ENCODE measurements at regions not wholly inside any gene's neighbourhood (a gene's known extent, or its start where the extent isn't known, plus 50 kb on each side); places are given as distances from the start of the nearest gene placed in this dataset.

DNA sequence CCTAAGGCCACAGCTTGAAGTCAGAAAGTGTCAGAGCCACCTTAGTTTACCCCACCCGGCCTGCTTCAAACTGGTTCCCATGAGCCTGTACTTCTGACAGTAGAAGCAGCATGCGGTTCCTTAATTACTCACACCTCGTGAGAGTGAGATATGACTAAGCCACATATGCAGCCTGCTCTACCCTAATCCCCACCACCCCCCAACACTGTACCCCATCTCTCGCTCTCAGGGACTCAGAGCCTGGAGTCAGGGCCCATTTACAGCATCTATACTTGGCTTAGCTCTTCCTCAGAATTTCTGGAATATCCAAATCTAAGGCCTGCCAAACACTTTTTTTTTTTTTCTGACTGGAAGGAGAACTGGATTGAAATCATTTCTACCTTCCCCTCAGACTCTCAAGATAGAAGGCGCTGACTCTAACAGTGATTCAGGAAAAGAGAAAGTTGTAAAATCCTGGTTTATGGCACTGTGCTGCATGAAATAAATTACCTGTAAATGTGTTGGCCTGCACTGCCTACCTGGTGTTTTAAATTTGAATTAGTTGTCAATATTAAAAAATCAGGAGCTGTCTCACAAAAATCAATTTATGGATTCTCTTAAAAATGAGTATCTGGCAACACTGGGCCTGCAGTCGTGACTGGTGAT is 360.0 kb downstream of the RND3 start:
- H3K36me3 ChIP-seq (ENCODE audit: control insufficient read depth, insufficient read depth, low read length): no peaks in the 10 kb centered on the region
- no peaks in the 10 kb centered on the region for H3K9me3 ChIP-seq (ENCODE audit: control insufficient read depth, insufficient read depth, low read length)
- 0 out of 2 replicates have a peak, but pooled peaks cover 4% of the 10 kb centered on the region for H3K4me1 ChIP-seq (ENCODE audit: control insufficient read depth, insufficient read depth, low read length)
- no peak overlapping the region for H3K27ac ChIP-seq (ENCODE audit: low read length)
- WGBS (ENCODE audit: insufficient coverage, insufficient read length): no CpG with 5 or more reads among the region's 6 CpGs
- H3K4me3 ChIP-seq (ENCODE audit: low read length): no peak overlapping the region
- H3K27me3 ChIP-seq (ENCODE audit: control insufficient read depth, insufficient read depth, low read length): peaks cover 1% of the 10 kb centered on the region; the same call in 1 of the 2 replicates
- no peak for DNase-seq (ENCODE audit: low read depth, low spot score)

DNA sequence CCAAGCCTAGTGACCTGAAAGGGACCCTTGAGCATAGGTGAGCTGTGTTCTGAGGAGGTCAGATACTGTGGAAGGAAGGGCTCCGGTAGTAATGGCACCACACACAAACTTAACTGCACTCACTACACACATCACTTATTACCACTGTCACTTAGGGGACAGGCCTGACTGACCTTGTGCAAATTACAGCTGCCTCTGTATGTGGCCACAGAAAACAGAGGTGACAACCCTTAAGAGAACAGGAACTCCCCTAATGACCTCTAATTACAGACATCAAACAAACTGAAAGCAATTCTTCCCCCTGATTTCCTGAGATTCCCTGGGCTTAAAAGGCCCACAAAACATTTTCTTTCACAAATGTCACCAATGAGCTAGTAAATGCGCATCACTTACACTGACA is 360.6 kb downstream of the RND3 start:
- peaks cover 1% of the 10 kb centered on the region; the same call in 1 of the 2 replicates for H3K27me3 ChIP-seq (ENCODE audit: control insufficient read depth, insufficient read depth, low read length)
- WGBS (ENCODE audit: insufficient coverage, insufficient read length): no CpG with 5 or more reads among the region's 2 CpGs
- no peak for DNase-seq (ENCODE audit: low read depth, low spot score)
- 0 out of 2 replicates have a peak, but pooled peaks cover 4% of the 10 kb centered on the region for H3K4me1 ChIP-seq (ENCODE audit: control insufficient read depth, insufficient read depth, low read length)
- H3K36me3 ChIP-seq (ENCODE audit: control insufficient read depth, insufficient read depth, low read length): no peaks in the 10 kb centered on the region
- no peaks in the 10 kb centered on the region for H3K9me3 ChIP-seq (ENCODE audit: control insufficient read depth, insufficient read depth, low read length)
- no peak overlapping the region for H3K4me3 ChIP-seq (ENCODE audit: low read length)
- no peak overlapping the region for H3K27ac ChIP-seq (ENCODE audit: low read length)

DNA sequence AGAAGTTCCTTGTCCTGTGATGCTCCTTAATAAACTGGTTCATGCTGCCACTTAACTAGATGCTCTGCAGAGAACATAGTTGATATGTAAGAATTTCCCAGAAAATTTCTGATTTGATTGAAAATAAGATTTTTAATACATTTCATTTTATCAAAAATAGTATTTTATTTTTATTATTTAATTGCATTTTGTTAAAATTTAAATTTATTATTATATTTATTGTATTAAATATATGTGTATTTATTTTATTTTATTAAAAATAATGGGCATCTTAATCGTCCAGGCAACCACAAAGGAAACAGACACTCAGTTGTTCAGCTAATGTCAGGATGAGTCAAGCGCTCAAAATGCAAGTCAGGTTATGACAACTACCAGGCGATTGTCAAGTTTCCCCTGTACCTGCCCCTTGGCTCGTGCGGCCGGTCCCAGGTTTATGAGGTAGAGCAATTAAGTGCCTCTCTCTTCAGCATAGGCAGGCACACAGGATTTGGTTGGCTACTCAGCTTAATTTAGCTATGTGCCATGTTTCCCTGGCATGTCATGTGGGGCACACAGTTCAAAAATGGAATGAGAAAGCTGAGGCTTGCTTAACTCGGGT is 361.2 kb downstream of the RND3 start:
- Histone ChIP-seq H3K27ac (ENCODE audit: low read length) (no peak overlapping the region), H3K9me3 (ENCODE audit: control insufficient read depth, insufficient read depth, low read length) (no peaks in the 10 kb centered on the region), H3K36me3 (ENCODE audit: control insufficient read depth, insufficient read depth, low read length) (no peaks in the 10 kb centered on the region), H3K4me3 (ENCODE audit: low read length) (no peak overlapping the region), H3K4me1 (ENCODE audit: control insufficient read depth, insufficient read depth, low read length) (0 out of 2 replicates have a peak, but pooled peaks cover 4% of the 10 kb centered on the region), H3K27me3 (ENCODE audit: control insufficient read depth, insufficient read depth, low read length) (peaks cover 1% of the 10 kb centered on the region; the same call in 1 of the 2 replicates)
- WGBS (ENCODE audit: insufficient coverage, insufficient read length): no CpG with 5 or more reads among the region's 7 CpGs
- no peak for DNase-seq (ENCODE audit: low read depth, low spot score)

DNA sequence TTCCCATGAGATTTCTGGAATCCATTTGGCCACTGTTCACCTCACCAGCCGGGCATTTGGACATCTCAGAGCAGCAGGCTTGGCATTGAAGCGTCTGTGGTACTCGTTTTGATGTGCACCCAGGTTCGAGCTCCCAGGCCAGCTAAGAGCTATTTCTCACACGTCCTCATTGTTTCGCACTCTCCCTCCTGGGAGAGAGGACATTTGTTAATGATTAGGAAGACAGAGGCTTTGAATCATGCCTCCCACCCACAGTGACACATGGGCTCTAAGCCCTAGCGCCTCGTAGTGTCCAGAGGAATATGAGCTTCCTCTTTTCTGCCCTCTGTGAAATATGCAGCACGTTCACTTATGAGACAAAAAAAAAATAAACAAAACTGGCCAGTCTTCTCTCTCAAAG is 361.8 kb downstream of the RND3 start:
- no peak overlapping the region for H3K27ac ChIP-seq (ENCODE audit: low read length)
- peaks cover 1% of the 10 kb centered on the region; the same call in 1 of the 2 replicates for H3K27me3 ChIP-seq (ENCODE audit: control insufficient read depth, insufficient read depth, low read length)
- no peaks in the 10 kb centered on the region for H3K36me3 ChIP-seq (ENCODE audit: control insufficient read depth, insufficient read depth, low read length)
- WGBS (ENCODE audit: insufficient coverage, insufficient read length): no CpG with 5 or more reads among the region's 9 CpGs
- 0 out of 2 replicates have a peak, but pooled peaks cover 4% of the 10 kb centered on the region for H3K4me1 ChIP-seq (ENCODE audit: control insufficient read depth, insufficient read depth, low read length)
- no peak overlapping the region for H3K4me3 ChIP-seq (ENCODE audit: low read length)
- H3K9me3 ChIP-seq (ENCODE audit: control insufficient read depth, insufficient read depth, low read length): no peaks in the 10 kb centered on the region
- no peak for DNase-seq (ENCODE audit: low read depth, low spot score)

DNA sequence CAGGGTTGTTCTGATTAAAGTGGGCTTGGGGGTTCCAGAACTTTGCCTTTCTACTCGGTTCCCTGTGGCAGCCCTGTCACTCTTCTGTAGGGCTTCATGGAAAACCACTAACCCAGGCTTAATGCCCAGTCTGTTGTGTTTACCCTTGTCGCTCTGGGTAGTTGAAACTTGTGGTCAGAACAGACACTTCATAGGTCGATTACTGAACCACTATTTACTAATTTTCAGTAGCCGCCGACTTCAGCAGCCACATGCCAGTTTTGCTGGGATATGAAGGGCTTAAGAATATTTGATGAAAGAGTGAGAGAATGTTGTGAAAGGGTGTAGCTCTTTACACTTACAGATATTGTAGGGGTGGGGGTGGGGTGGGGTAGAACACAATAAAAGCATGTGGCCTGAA is 362.3 kb downstream of the RND3 start:
- Histone ChIP-seq H3K27me3 (ENCODE audit: control insufficient read depth, insufficient read depth, low read length) (peaks cover 1% of the 10 kb centered on the region; the same call in 1 of the 2 replicates), H3K4me1 (ENCODE audit: control insufficient read depth, insufficient read depth, low read length) (0 out of 2 replicates have a peak, but pooled peaks cover 4% of the 10 kb centered on the region), H3K4me3 (ENCODE audit: low read length) (no peak overlapping the region), H3K36me3 (ENCODE audit: control insufficient read depth, insufficient read depth, low read length) (no peaks in the 10 kb centered on the region), H3K27ac (ENCODE audit: low read length) (no peak overlapping the region), H3K9me3 (ENCODE audit: control insufficient read depth, insufficient read depth, low read length) (no peaks in the 10 kb centered on the region)
- no peak for DNase-seq (ENCODE audit: low read depth, low spot score)
- WGBS (ENCODE audit: insufficient coverage, insufficient read length): no CpG with 5 or more reads among the region's 5 CpGs

DNA sequence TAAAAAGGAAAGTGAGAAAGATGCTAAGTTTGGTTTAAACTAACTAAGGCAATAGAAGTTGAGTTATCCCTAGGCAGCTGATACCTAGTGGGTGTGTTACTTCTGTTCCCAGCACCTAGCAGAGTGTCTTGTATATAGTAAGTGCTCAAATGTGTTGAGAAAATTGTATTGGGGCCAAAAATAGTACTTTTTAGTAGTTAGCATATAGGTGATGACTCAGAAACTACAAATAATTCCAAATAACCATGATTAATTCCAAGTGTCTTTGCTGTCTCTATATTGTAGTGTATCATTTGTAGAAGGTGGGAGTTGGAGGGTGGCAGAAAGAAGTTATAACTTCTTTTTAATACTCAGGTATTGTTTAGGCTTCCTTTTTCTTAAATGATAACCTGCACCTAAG is 362.7 kb downstream of the RND3 start:
- no peak overlapping the region for H3K27ac ChIP-seq (ENCODE audit: low read length)

DNA sequence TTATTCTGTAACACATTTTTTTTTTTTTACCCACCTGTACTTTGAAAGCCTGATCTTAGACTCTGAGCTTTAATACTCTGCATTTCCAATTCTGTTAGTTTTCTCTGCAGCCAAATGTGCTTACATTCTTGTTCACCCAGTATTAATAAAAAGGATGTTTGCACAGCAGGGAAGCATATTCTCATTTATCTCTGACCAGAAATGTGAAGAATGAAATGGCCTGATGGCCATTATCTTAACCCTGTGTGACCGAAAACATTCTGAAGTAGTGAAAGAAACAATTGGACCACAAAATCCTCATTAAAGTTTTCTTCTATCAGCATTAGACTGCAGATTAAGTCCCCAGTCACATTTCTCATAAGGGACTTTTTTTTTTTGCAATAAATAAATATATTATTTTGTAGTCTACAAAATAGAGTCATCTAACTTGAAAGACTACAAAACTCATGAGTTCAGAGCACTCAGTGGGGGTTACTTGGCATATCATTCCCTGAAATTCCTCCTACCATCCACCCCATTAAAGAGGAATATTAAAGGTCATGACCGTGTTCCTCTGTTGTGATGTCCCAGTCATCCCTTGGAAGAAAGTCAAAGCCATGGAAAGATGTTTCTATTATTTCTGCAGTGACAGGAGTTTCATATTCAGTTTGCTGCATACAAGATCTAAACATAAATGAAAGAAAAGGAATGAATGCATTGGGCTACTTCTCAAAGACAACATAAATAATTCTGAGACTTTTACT is 364.4 kb downstream of the RND3 start:
- Histone ChIP-seq H3K4me3 (ENCODE audit: low read length) (no peak overlapping the region), H3K9me3 (ENCODE audit: control insufficient read depth, insufficient read depth, low read length) (no peaks in the 10 kb centered on the region), H3K4me1 (ENCODE audit: control insufficient read depth, insufficient read depth, low read length) (0 out of 2 replicates have a peak, but pooled peaks cover 4% of the 10 kb centered on the region), H3K36me3 (ENCODE audit: control insufficient read depth, insufficient read depth, low read length) (no peaks in the 10 kb centered on the region), H3K27me3 (ENCODE audit: control insufficient read depth, insufficient read depth, low read length) (peaks cover 1% of the 10 kb centered on the region; the same call in 1 of the 2 replicates), H3K27ac (ENCODE audit: low read length) (no peak overlapping the region)
- DNase-seq (ENCODE audit: low read depth, low spot score): no peak
- no CpG with 5 or more reads among the region's 2 CpGs for WGBS (ENCODE audit: insufficient coverage, insufficient read length)

More for the DNA sequence above, 362.7 kb downstream of the RND3 start:
- no peaks in the 10 kb centered on the region for H3K36me3 ChIP-seq (ENCODE audit: control insufficient read depth, insufficient read depth, low read length)
- no peak for DNase-seq (ENCODE audit: low read depth, low spot score)
- H3K4me1 ChIP-seq (ENCODE audit: control insufficient read depth, insufficient read depth, low read length): 0 out of 2 replicates have a peak, but pooled peaks cover 4% of the 10 kb centered on the region
- H3K4me3 ChIP-seq (ENCODE audit: low read length): no peak overlapping the region
- H3K9me3 ChIP-seq (ENCODE audit: control insufficient read depth, insufficient read depth, low read length): no peaks in the 10 kb centered on the region
- H3K27me3 ChIP-seq (ENCODE audit: control insufficient read depth, insufficient read depth, low read length): peaks cover 1% of the 10 kb centered on the region; the same call in 1 of the 2 replicates

DNA sequence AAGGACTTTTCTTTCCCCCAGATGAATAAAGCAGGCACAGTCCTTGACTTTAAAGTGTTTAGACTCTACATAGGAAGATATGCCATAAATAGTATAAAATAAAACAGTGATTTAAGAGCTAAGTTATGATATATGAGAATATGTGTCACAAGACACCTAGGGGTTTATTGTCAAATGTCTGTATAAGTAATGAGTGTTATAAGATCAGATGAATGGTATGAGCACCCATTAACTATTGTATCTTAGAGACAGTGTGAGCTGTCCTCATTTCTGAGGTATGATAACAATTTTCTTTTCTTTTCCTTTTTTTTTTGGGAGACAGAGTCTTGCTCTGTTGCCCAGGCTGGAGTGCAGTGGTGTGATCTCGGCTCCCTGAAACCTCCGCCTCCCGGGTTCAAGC is 365.3 kb downstream of the RND3 start:
- no CpG with 5 or more reads among the region's 3 CpGs for WGBS (ENCODE audit: insufficient coverage, insufficient read length)
- Histone ChIP-seq H3K4me1 (ENCODE audit: control insufficient read depth, insufficient read depth, low read length) (0 out of 2 replicates have a peak, but pooled peaks cover 4% of the 10 kb centered on the region), H3K36me3 (ENCODE audit: control insufficient read depth, insufficient read depth, low read length) (no peaks in the 10 kb centered on the region), H3K27ac (ENCODE audit: low read length) (no peak overlapping the region), H3K4me3 (ENCODE audit: low read length) (no peak overlapping the region), H3K27me3 (ENCODE audit: control insufficient read depth, insufficient read depth, low read length) (peaks cover 1% of the 10 kb centered on the region; the same call in 1 of the 2 replicates), H3K9me3 (ENCODE audit: control insufficient read depth, insufficient read depth, low read length) (no peaks in the 10 kb centered on the region)
- no peak for DNase-seq (ENCODE audit: low read depth, low spot score)

DNA sequence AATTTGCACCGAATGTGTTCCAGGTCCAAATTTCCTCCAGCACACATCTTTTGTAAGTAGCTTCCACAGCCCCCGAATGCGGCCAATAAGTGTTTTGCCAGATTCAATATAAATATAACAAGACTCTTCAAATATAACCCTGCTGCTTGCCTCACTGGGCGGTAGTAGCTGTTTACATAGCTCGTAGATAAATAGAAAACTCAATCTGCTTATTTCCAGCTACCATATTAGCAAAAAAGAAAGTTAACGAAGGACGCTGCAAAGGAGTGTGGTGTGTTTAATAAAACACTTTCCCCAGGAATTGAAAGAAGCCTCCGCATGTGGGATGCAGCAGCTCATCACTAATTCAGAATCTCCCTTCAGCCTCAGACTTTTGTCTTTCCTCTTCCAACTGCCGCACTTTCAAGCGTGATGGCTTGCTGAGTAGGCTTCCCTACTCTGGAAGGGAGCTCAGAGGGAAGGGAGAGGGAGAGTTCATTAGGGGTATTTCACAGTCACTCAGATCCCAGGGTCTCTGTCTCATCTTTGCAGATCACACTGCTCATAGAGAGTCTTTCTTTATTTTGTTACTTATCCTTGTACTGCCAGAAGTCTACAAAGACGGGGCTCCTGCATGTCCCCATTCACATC is 367.0 kb downstream of the RND3 start:
- Histone ChIP-seq H3K27ac (ENCODE audit: low read length) (no peak overlapping the region), H3K9me3 (ENCODE audit: control insufficient read depth, insufficient read depth, low read length) (no peaks in the 10 kb centered on the region)
- no CpG with 5 or more reads among the region's 11 CpGs for WGBS (ENCODE audit: insufficient coverage, insufficient read length)

DNA sequence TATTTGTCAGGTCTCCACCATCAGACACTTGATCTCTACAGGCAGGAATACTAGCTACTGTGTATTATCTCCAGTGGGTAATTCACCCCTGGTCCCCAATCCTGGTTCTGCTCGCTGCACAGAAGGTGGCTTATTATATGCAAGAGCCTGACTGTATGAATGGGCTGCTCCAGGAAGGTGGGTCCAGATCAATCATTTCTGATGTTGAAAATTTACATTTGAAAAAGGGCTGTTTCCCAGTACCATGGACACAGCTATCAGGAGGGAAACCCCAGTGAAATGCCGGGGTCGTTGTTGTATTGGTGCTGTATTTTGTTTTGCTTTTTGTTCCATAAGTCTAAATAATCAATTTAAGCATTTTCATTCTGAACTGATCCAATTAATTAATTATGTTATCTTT is 367.6 kb downstream of the RND3 start:
- DNase-seq (ENCODE audit: low read depth, low spot score): no peak
- Histone ChIP-seq H3K4me3 (ENCODE audit: low read length) (no peak overlapping the region), H3K27me3 (ENCODE audit: control insufficient read depth, insufficient read depth, low read length) (peaks cover 1% of the 10 kb centered on the region; the same call in 1 of the 2 replicates), H3K36me3 (ENCODE audit: control insufficient read depth, insufficient read depth, low read length) (no peaks in the 10 kb centered on the region), H3K27ac (ENCODE audit: low read length) (no peak overlapping the region), H3K9me3 (ENCODE audit: control insufficient read depth, insufficient read depth, low read length) (no peaks in the 10 kb centered on the region), H3K4me1 (ENCODE audit: control insufficient read depth, insufficient read depth, low read length) (no peaks in the 10 kb centered on the region)
- no CpG with 5 or more reads among the region's 3 CpGs for WGBS (ENCODE audit: insufficient coverage, insufficient read length)

More for the DNA sequence above, 367.0 kb downstream of the RND3 start:
- H3K4me1 ChIP-seq (ENCODE audit: control insufficient read depth, insufficient read depth, low read length): no peaks in the 10 kb centered on the region
- H3K36me3 ChIP-seq (ENCODE audit: control insufficient read depth, insufficient read depth, low read length): no peaks in the 10 kb centered on the region
- peaks cover 1% of the 10 kb centered on the region; the same call in 1 of the 2 replicates for H3K27me3 ChIP-seq (ENCODE audit: control insufficient read depth, insufficient read depth, low read length)
- H3K4me3 ChIP-seq (ENCODE audit: low read length): no peak overlapping the region
- no peak for DNase-seq (ENCODE audit: low read depth, low spot score)
